OCI-LY7 (cell line): ENCODE measurements at regions not wholly inside any gene's neighbourhood (a gene's known extent, or its start where the extent isn't known, plus 50 kb on each side); places are given as distances from the start of the nearest gene placed in this dataset.

Source experiments
- CTCF ChIP-seq: fragments of 200-600 bp; sonication (generic); conservative IDR thresholded peaks from 2 replicates; pipeline ENCODE4 v1.5.1; 2014; ENCODE audit warnings: mild to moderate bottlenecking, antibody characterized with exemption, low read length, moderate library complexity, mixed read lengths
- EZH2phosphoT487 ChIP-seq: fragments of 200-600 bp; sonication (generic); IDR thresholded peaks from 2 replicates; pipeline ENCODE4 v1.6.1; 2018; ENCODE audit warnings: low read depth, borderline replicate concordance, mild to moderate bottlenecking, mixed run types, antibody characterized with exemption, low read length, moderate library complexity, mixed read lengths

- TF ChIP-seq EZH2phosphoT487 (no peak), CTCF (no peak)
These were observed 66.3 kb downstream of the MYCN start for GRCh38 chr2:16006537-16007166.
